Activated T-cell treated with anti-CD3 and anti-CD28 coated beads, Interleukin-2, amount 50 U/mL, for 24 hours (primary cell): ENCODE measurements at regions not wholly inside any gene's neighbourhood (a gene's known extent, or its start where the extent isn't known, plus 50 kb on each side); places are given as distances from the start of the nearest gene placed in this dataset.
"Not testable (repeated sequence)": the region's sequence is repeated elsewhere in the genome, so short reads cannot be mapped to it uniquely, and the experiment has no call there.

Experiments used
- DNase-seq: peaks from one replicate; pipeline ENCODE4 v3.0.0-alpha.2; 2020
- H3K27ac Mint-ChIP-seq: 2 replicates; pipeline ENCODE4 v1.8.0; 2020; ENCODE audit warnings: mild to moderate bottlenecking, mixed read lengths
- H3K27me3 Mint-ChIP-seq: 2 replicates; pipeline ENCODE4 v1.8.0; 2020; ENCODE audit warnings: mixed read lengths
- H3K36me3 Mint-ChIP-seq: 2 replicates; pipeline ENCODE4 v1.8.0; 2020; ENCODE audit warnings: low read depth, mixed read lengths
- H3K4me1 Mint-ChIP-seq: 2 replicates; pipeline ENCODE4 v1.8.0; 2020; ENCODE audit warnings: low read depth, mixed read lengths
- H3K4me3 Mint-ChIP-seq: 2 replicates; pipeline ENCODE4 v1.8.0; 2020; ENCODE audit warnings: mild to moderate bottlenecking, moderate library complexity, mixed read lengths
- H3K9me3 Mint-ChIP-seq: 2 replicates; pipeline ENCODE4 v1.8.0; 2020; ENCODE audit warnings: mixed read lengths

GRCh38 chr18:68417826-68418225, 297.1 kb downstream of the TMX3 start:
- no peaks in the 10 kb centered on the region for H3K36me3 Mint-ChIP-seq
- no peak for DNase-seq
- H3K9me3 Mint-ChIP-seq, result no peaks in the 10 kb centered on the region
- no peaks in the 10 kb centered on the region for H3K27me3 Mint-ChIP-seq
- H3K4me1 Mint-ChIP-seq, result no peaks in the 10 kb centered on the region
- H3K4me3 Mint-ChIP-seq, result no peak overlapping the region
- no peak overlapping the region for H3K27ac Mint-ChIP-seq

DNA sequence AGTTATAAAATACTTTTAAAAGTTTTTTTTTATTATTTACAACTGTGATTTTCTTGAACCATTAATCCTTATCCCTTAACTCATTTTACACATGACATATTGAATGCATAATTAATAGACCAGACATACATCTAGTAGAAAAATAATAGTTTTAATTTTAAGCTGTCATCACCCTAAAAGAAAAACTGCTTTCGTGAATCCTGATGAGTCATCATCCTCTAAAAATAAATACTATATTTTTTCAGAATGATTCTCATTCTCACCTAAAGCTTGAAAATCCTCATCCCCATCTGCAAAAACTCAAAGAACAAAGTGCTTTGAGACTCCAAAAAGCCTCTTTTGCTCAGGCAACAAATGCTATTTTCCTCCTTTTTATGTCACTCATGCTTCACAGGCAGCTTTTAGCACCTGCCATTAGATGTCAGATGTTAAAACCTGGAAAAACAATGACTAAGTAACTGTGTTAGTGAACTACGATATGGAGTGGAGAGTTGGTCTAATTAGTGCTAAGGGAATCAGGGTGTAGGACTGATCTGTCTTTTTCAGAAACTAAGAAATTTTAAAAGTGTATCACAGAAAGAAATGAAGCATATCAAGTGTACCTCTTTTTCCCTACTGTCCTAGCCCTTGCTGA, 297.6 kb downstream of the TMX3 start:
- Mint-ChIP-seq H3K9me3 (no peaks in the 10 kb centered on the region), H3K4me1 (no peaks in the 10 kb centered on the region), H3K36me3 (no peaks in the 10 kb centered on the region), H3K4me3 (no peak overlapping the region), H3K27me3 (no peaks in the 10 kb centered on the region), H3K27ac (no peak overlapping the region)
- no peak for DNase-seq

DNA sequence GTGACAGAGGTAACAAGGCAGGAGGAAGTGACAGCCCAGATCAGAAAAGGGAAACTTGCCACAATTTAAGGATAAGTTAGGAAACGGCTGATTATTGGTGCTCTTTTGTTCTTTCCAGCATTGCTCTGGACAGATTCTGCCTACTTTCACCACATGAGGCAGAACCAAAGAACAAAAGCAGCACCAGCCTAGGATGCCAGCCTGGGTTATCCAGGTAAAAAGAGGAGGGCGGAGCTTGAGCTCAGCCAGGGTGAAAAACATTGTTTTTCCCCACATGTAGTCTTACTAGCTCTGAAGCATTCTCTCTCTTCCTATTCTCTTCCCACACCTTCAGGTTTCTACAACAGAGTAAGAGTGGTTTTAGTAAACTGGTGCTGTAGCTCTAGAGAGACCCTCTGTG, 300.5 kb downstream of the TMX3 start:
- no peaks in the 10 kb centered on the region for H3K36me3 Mint-ChIP-seq
- H3K27ac Mint-ChIP-seq, result no peak overlapping the region
- H3K27me3 Mint-ChIP-seq, result no peaks in the 10 kb centered on the region
- H3K9me3 Mint-ChIP-seq, result no peaks in the 10 kb centered on the region
- H3K4me1 Mint-ChIP-seq, result no peaks in the 10 kb centered on the region
- H3K4me3 Mint-ChIP-seq, result no peak overlapping the region
- DNase-seq, result no peak

DNA sequence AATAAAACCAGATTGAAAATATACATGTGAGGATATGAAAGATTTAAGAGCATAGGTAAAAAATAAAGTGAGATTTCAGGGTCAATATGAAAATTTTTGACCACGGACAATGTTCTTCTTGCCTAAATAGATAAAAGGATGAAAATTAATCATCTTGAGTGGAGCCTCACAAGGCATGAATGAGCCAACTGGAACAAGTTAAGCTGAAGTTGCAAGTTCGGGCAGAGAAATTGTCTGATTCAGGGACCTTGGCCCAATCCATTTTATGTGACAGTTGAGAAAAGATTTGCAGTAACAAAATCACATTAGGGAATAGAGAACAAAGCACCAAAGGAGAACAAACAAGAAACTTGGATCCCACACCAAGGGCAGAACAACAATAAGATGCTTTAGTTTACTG, 305.3 kb downstream of the TMX3 start:
- Mint-ChIP-seq H3K9me3 (no peaks in the 10 kb centered on the region), H3K27me3 (no peaks in the 10 kb centered on the region), H3K4me3 (no peak overlapping the region), H3K27ac (no peak overlapping the region), H3K4me1 (no peaks in the 10 kb centered on the region), H3K36me3 (no peaks in the 10 kb centered on the region)
- DNase-seq, result no peak

DNA sequence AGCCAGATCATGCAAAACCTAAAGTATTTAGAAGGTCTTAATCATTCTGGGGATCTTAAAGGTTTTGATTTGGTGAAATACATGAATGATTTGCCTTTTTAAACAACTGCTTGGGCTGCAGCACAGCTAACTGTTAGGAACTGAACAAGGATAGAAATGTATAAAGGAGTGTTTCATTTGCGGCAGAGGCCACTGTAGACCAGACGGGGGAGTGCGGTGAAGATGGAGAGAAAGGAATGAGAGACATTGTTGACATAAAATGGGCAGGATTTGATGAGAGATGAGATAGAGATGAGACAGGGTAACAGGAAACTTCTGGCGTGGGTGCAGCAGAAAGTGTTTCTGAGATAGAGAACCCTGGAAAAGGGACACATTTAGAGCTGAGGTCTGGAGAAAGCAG, 308.1 kb downstream of the TMX3 start:
- Mint-ChIP-seq H3K9me3 (no peaks in the 10 kb centered on the region), H3K27ac (no peak overlapping the region), H3K4me1 (no peaks in the 10 kb centered on the region), H3K4me3 (no peak overlapping the region), H3K36me3 (no peaks in the 10 kb centered on the region), H3K27me3 (no peaks in the 10 kb centered on the region)
- DNase-seq, result no peak

DNA sequence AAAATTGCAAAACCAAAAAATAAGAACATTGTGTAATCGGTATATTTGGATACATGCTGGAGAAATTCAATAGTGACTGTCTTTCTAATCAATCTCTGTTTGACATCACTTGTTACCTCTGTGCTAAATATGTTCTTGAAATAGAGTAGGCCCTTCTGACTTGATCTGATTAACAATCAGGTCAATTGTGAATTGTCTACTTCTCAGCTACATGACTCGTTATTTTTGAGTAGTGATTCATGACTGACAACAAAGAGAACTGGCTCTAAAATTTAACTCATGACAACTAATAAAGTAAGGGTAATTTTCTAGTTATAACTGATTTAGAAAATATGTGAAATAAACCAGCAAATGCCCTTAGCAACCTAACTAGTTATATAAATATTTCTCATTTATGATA, 312.1 kb downstream of the TMX3 start:
- Mint-ChIP-seq H3K36me3 (no peaks in the 10 kb centered on the region), H3K27ac (no peak overlapping the region), H3K4me3 (no peak overlapping the region), H3K4me1 (no peaks in the 10 kb centered on the region), H3K9me3 (no peaks in the 10 kb centered on the region), H3K27me3 (no peaks in the 10 kb centered on the region)
- no peak for DNase-seq

- Mint-ChIP-seq H3K27ac (no peak overlapping the region), H3K27me3 (no peaks in the 10 kb centered on the region), H3K9me3 (no peaks in the 10 kb centered on the region), H3K36me3 (no peaks in the 10 kb centered on the region), H3K4me1 (no peaks in the 10 kb centered on the region), H3K4me3 (no peak overlapping the region)
- no peak for DNase-seq
Observed at GRCh38 chr18:68400889-68401288, 314.0 kb downstream of the TMX3 start.

GRCh38 chr18:68399721-68400120, 315.2 kb downstream of the TMX3 start:
- DNase-seq, result no peak
- H3K4me3 Mint-ChIP-seq, result no peak overlapping the region
- no peaks in the 10 kb centered on the region for H3K27me3 Mint-ChIP-seq
- H3K4me1 Mint-ChIP-seq, result no peaks in the 10 kb centered on the region
- no peak overlapping the region for H3K27ac Mint-ChIP-seq
- H3K9me3 Mint-ChIP-seq, result no peaks in the 10 kb centered on the region
- H3K36me3 Mint-ChIP-seq, result no peaks in the 10 kb centered on the region

DNA sequence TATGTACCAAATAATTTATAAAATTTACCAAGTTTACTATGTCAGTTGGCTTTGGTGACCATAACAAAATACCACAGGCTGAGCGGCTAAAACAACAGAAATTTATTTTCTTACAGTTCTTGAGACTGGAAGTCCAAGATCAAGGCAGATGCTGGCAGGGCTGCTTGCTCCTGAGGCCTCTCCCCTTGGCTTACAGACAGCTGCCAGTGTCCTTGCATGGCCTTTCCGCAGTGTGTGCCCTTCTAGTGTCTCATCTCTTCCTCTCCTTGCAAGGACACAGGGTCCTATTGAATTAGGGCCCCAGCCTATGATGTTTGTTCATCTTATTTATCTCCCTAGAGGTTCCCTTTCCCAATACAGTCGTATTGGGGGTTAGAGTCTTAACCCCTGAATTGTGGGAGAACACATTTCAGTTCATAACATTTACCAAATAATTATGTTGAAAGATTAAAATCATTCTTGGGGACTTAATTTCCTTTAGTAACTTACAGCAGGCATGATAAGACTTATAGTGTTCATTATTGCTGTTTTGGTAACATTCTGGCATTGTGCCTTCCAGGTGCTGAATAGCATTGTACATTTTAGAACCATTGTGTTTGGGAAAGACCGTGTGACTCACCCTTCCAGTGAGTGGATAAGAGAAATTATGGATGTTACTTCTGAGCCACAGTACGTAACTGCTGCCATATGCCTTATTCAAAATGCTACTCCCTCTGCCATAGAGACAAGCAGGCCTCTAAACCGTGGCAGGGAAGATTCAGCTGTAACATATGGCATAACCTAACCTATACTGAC, 317.5 kb downstream of the TMX3 start:
- no peak for DNase-seq
- Mint-ChIP-seq H3K4me3 (no peak overlapping the region), H3K27me3 (no peaks in the 10 kb centered on the region), H3K4me1 (no peaks in the 10 kb centered on the region), H3K27ac (no peak overlapping the region), H3K36me3 (no peaks in the 10 kb centered on the region), H3K9me3 (no peaks in the 10 kb centered on the region)

DNA sequence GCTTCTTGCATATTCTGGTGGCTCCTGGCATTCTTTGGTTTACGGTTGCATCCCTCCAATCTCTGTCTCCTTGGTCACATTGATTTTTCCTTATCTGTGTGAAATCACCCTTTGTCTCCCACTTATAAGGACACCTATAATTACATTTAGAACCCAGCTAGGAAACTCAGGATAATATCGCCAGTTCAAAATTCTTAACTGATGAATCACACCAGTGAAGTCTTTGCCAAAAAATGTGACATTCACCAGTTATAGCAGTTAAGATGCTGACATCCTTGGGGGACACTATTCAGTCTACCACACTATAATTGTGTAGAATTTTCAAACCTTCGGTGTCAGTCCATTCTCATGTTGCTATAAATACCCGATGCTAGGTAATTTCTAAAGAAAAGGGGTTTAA, 320.2 kb downstream of the TMX3 start:
- no peaks in the 10 kb centered on the region for H3K36me3 Mint-ChIP-seq
- H3K27ac Mint-ChIP-seq, result no peak overlapping the region
- no peaks in the 10 kb centered on the region for H3K9me3 Mint-ChIP-seq
- H3K27me3 Mint-ChIP-seq, result no peaks in the 10 kb centered on the region
- no peak overlapping the region for H3K4me3 Mint-ChIP-seq
- DNase-seq, result no peak
- H3K4me1 Mint-ChIP-seq, result no peaks in the 10 kb centered on the region

- no peak overlapping the region for H3K4me3 Mint-ChIP-seq
- no peaks in the 10 kb centered on the region for H3K36me3 Mint-ChIP-seq
- no peaks in the 10 kb centered on the region for H3K4me1 Mint-ChIP-seq
- no peak overlapping the region for H3K27ac Mint-ChIP-seq
- no peaks in the 10 kb centered on the region for H3K27me3 Mint-ChIP-seq
- H3K9me3 Mint-ChIP-seq, result no peaks in the 10 kb centered on the region
- no peak for DNase-seq
Observed at GRCh38 chr18:68391801-68392200, 323.1 kb downstream of the TMX3 start.

GRCh38 chr18:68387246-68387645, 327.7 kb downstream of the TMX3 start:
- H3K4me1 Mint-ChIP-seq, result no peaks in the 10 kb centered on the region
- peaks cover 3% of the 10 kb centered on the region for H3K9me3 Mint-ChIP-seq
- H3K36me3 Mint-ChIP-seq, result no peaks in the 10 kb centered on the region
- no peak overlapping the region for H3K4me3 Mint-ChIP-seq
- H3K27me3 Mint-ChIP-seq, result no peaks in the 10 kb centered on the region
- H3K27ac Mint-ChIP-seq, result no peak overlapping the region
- no peak for DNase-seq

DNA sequence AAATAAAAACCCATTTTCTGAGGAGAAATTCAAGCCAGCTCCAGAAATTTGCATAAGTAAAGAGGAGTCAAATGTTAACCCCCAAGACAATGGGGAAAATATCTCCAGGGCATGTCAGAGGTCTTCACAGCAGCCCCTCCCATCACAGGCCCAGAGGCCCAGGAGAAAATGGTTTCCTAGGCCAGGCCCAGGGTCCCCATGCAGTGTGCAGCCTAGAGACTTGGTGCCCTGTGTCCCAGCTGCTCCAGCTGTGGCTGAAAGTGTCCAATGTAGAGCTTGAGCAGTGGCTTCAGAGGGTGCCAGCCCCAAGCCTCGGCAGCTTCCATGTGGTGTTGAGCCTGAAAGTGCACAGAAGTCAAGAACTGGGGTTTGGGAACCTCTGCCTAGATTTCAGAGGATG, 330.9 kb downstream of the TMX3 start:
- H3K4me1 Mint-ChIP-seq, DNase-seq, H3K27me3 Mint-ChIP-seq, H3K9me3 Mint-ChIP-seq, H3K27ac Mint-ChIP-seq, H3K36me3 Mint-ChIP-seq, H3K4me3 Mint-ChIP-seq: not testable (repeated sequence)

GRCh38 chr18:68376926-68377325, 338.0 kb downstream of the TMX3 start:
- no peaks in the 10 kb centered on the region for H3K27me3 Mint-ChIP-seq
- H3K36me3 Mint-ChIP-seq, result no peaks in the 10 kb centered on the region
- no peaks in the 10 kb centered on the region for H3K9me3 Mint-ChIP-seq
- no peak overlapping the region for H3K4me3 Mint-ChIP-seq
- H3K27ac Mint-ChIP-seq, result no peak overlapping the region
- no peak for DNase-seq
- H3K4me1 Mint-ChIP-seq, result no peaks in the 10 kb centered on the region

DNA sequence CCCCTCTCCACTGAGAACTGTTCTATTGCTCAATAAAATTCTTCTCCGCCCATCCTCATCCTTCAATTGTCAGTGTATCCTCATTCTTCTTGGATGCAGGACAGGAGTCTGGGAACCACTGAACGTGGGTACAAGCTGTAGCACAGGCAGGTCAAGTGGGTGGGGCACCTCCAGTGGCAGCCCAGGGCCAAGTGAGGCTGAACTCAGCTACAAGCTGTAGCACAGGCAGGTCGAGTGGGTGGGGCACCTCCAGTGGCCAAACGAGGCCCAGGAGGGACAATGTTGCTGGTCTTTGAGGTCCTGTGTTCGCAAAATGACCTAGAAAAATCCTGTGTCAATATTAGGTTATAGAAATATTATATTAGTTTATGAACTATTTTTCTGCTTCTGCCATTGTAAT, 352.0 kb downstream of the TMX3 start:
- no peak overlapping the region for H3K27ac Mint-ChIP-seq
- no peaks in the 10 kb centered on the region for H3K4me1 Mint-ChIP-seq
- no peaks in the 10 kb centered on the region for H3K27me3 Mint-ChIP-seq
- no peak overlapping the region for H3K4me3 Mint-ChIP-seq
- DNase-seq, result no peak
- peaks cover 7% of the 10 kb centered on the region for H3K9me3 Mint-ChIP-seq
- no peaks in the 10 kb centered on the region for H3K36me3 Mint-ChIP-seq
